OCI-LY3 (cell line): ENCODE measurements at regions not wholly inside any gene's neighbourhood (a gene's known extent, or its start where the extent isn't known, plus 50 kb on each side); places are given as distances from the start of the nearest gene placed in this dataset.

Experiments used
- H2AFZ ChIP-seq: fragments of 200-600, 300-600 bp; shearing (Covaris generic); 2 replicates; pipeline ENCODE4 v1.6.0; 2014; ENCODE audit warnings: antibody characterized with exemption, low read depth, low read length
- H3K27ac ChIP-seq: fragments of 200-600, 300-600 bp; sonication (generic); 2 replicates; pipeline ENCODE4 v1.5.1; 2014; ENCODE audit warnings: mild to moderate bottlenecking, low read length, moderate library complexity, mixed read lengths
- H3K27me3 ChIP-seq: fragments of 200-600, 300-600 bp; sonication (generic); 2 replicates; pipeline ENCODE4 v1.6.1; 2014; ENCODE audit warnings: low read depth, low read length, mixed read lengths
- H3K36me3 ChIP-seq: fragments of 200-600, 300-600 bp; sonication (generic); replicated peaks from 2 replicates; pipeline ENCODE3; 2014; ENCODE audit warnings: low read depth, low read length, mixed read lengths
- H3K4me1 ChIP-seq: fragments of 300-600, 200-600 bp; sonication (generic); 2 replicates; pipeline ENCODE4 v1.6.1; 2014; ENCODE audit warnings: low read length, mixed read lengths
- H3K4me2 ChIP-seq: fragments of 200-600, 300-600 bp; sonication (generic); 2 replicates; pipeline ENCODE4 v1.6.1; 2014; ENCODE audit warnings: low read length, mixed read lengths
- H3K4me3 ChIP-seq: fragments of 300-600, 200-600 bp; sonication (generic); 2 replicates; pipeline ENCODE4 v1.5.1; 2014; ENCODE audit warnings: antibody characterized with exemption, mild to moderate bottlenecking, low read length, moderate library complexity
- H3K79me2 ChIP-seq: fragments of 300-600, 200-600 bp; shearing (Covaris generic); 2 replicates; pipeline ENCODE4 v1.6.1; 2014; ENCODE audit warnings: mild to moderate bottlenecking, low read length, mixed read lengths
- H3K9ac ChIP-seq: fragments of 300-600, 200-600 bp; shearing (Covaris generic); 2 replicates; pipeline ENCODE4 v1.6.0; 2014; ENCODE audit warnings: mild to moderate bottlenecking, low read length, moderate library complexity
- H3K9me3 ChIP-seq: fragments of 200-600, 300-600 bp; shearing (Covaris generic); 2 replicates; pipeline ENCODE4 v1.6.1; 2014; ENCODE audit warnings: low read length, mixed read lengths; ENCODE audit not compliant: insufficient read depth
- H4K20me1 ChIP-seq: fragments of 200-600, 300-600 bp; sonication (generic); 2 replicates; pipeline ENCODE4 v1.6.1; 2016; ENCODE audit warnings: low read length, mixed read lengths; ENCODE audit not compliant: insufficient read depth
- EZH2phosphoT487 ChIP-seq: fragments of 200-600 bp; shearing (Covaris generic); IDR thresholded peaks from 2 replicates; pipeline ENCODE4 v1.6.1; 2018; ENCODE audit warnings: antibody characterized with exemption, mixed run types, low read depth
- TF ChIP-seq, protein P1 (sequence below): fragments of 200-600, 300-600 bp; sonication (generic); IDR thresholded peaks from 2 replicates; pipeline ENCODE4 v1.5.1; 2014; ENCODE audit warnings: antibody characterized with exemption, low read length, low read depth

DNA sequence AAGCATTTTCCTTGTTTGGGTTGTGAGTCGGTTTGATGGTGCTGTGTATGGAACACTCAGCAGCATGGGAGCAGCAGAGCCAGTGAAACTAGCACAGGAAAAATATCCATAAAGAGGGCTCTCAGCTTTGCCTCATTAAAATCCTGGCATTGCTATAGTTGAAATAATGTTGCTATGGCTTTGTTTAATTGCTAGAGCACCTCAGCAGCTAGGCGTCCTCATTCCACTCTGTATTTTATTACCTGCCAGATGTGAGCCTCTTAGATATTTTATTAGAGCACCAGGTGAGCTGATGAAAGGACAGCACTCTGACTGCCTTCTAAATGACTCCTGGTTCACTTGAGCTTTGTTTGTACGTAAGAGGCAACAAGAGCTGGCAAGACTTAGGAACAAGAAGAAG is 232.4 kb downstream of the MTX2 start:
- no peaks in the 10 kb centered on the region for H3K36me3 ChIP-seq
- H3K27ac ChIP-seq: no peak overlapping the region
- no peaks in the 10 kb centered on the region for H4K20me1 ChIP-seq
- TF ChIP-seq, protein P1, sequence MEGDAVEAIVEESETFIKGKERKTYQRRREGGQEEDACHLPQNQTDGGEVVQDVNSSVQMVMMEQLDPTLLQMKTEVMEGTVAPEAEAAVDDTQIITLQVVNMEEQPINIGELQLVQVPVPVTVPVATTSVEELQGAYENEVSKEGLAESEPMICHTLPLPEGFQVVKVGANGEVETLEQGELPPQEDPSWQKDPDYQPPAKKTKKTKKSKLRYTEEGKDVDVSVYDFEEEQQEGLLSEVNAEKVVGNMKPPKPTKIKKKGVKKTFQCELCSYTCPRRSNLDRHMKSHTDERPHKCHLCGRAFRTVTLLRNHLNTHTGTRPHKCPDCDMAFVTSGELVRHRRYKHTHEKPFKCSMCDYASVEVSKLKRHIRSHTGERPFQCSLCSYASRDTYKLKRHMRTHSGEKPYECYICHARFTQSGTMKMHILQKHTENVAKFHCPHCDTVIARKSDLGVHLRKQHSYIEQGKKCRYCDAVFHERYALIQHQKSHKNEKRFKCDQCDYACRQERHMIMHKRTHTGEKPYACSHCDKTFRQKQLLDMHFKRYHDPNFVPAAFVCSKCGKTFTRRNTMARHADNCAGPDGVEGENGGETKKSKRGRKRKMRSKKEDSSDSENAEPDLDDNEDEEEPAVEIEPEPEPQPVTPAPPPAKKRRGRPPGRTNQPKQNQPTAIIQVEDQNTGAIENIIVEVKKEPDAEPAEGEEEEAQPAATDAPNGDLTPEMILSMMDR: no peak
- TF ChIP-seq EZH2phosphoT487: no peak
- H2AFZ ChIP-seq: no peak overlapping the region
- no peak overlapping the region for H3K9ac ChIP-seq
- no peaks in the 10 kb centered on the region; the same call in 1 of the 2 replicates for H3K27me3 ChIP-seq
- no peaks in the 10 kb centered on the region for H3K4me1 ChIP-seq
- no peaks in the 10 kb centered on the region for H3K9me3 ChIP-seq
- H3K4me2 ChIP-seq: no peak overlapping the region
- no peaks in the 10 kb centered on the region for H3K79me2 ChIP-seq
- H3K4me3 ChIP-seq: no peak overlapping the region

DNA sequence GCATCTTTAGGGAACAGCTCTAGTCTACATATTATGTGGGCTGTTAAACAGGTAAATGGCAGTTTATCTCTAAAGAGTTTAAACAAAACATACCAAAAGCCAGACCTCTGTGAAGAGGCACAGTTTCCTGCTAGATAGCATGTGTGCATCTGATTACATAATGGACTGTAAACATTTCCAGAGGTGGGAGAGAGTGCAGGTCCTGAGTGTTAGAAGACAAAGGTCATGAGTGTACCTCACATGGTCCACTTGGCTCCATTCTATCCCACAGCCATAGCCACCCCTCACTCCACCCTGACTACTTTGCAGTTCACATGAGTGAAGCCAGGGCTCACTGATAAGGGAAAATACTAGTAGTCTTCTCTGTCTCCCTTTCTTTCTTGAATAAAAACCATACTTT is 233.4 kb downstream of the MTX2 start:
- no peak for TF ChIP-seq EZH2phosphoT487
- TF ChIP-seq, protein P1: no peak
- Histone ChIP-seq H3K4me1 (no peaks in the 10 kb centered on the region), H3K4me2 (no peak overlapping the region), H3K9me3 (no peaks in the 10 kb centered on the region), H3K79me2 (no peaks in the 10 kb centered on the region), H3K27me3 (no peaks in the 10 kb centered on the region; the same call in 1 of the 2 replicates), H4K20me1 (no peaks in the 10 kb centered on the region), H3K36me3 (no peaks in the 10 kb centered on the region), H3K27ac (no peak overlapping the region), H3K4me3 (no peak overlapping the region), H2AFZ (no peak overlapping the region), H3K9ac (no peak overlapping the region)

GRCh38 chr2:176503776-176504175 is 234.5 kb downstream of the MTX2 start:
- H3K27me3 ChIP-seq: no peaks in the 10 kb centered on the region; the same call in 1 of the 2 replicates
- H3K4me3 ChIP-seq: no peak overlapping the region
- H4K20me1 ChIP-seq: no peaks in the 10 kb centered on the region
- no peak overlapping the region for H3K4me2 ChIP-seq
- no peaks in the 10 kb centered on the region for H3K9me3 ChIP-seq
- no peaks in the 10 kb centered on the region for H3K36me3 ChIP-seq
- no peaks in the 10 kb centered on the region for H3K79me2 ChIP-seq
- TF ChIP-seq, protein P1: no peak
- no peak for TF ChIP-seq EZH2phosphoT487
- H3K27ac ChIP-seq: no peak overlapping the region
- H3K4me1 ChIP-seq: no peaks in the 10 kb centered on the region
- H2AFZ ChIP-seq: no peak overlapping the region
- no peak overlapping the region for H3K9ac ChIP-seq

DNA sequence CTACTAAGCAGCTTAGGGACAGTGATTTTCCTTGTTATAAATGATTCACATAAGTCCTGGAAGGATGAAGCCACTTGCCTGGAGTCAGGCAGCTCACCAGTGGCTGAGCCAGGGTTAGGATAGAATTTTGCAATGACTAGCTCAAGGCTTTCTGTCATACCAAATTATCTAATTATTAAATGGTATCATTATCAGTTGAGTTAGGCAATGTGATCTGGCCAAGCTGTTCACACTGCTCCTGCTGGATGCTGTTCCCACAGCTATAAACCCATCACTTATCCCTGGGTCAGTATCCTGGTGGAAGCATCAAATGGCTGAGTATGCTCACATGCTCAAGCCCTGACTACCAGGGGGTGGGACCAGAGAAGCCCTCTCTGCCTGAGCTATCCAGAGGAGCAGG is 235.2 kb downstream of the MTX2 start:
- no peaks in the 10 kb centered on the region for H4K20me1 ChIP-seq
- H3K4me1 ChIP-seq: no peaks in the 10 kb centered on the region
- H3K79me2 ChIP-seq: no peaks in the 10 kb centered on the region
- H3K9me3 ChIP-seq: no peaks in the 10 kb centered on the region
- no peak overlapping the region for H3K4me2 ChIP-seq
- no peaks in the 10 kb centered on the region for H3K36me3 ChIP-seq
- no peak for TF ChIP-seq EZH2phosphoT487
- TF ChIP-seq, protein P1: no peak
- no peaks in the 10 kb centered on the region; the same call in 1 of the 2 replicates for H3K27me3 ChIP-seq
- H3K27ac ChIP-seq: no peak overlapping the region
- no peak overlapping the region for H2AFZ ChIP-seq
- no peak overlapping the region for H3K4me3 ChIP-seq
- no peak overlapping the region for H3K9ac ChIP-seq
